ENCODE measurements at regions not wholly inside any gene's neighbourhood (a gene's known extent, or its start where the extent isn't known, plus 50 kb on each side); places are given as distances from the start of the nearest gene placed in this dataset.

GRCh38 chr5:112525217-112525616 lies 106.1 kb upstream of the EPB41L4A start:
- no peak for DNase-seq (ENCODE audit: extremely low read depth, low read depth)

GRCh38 chr5:112528928-112529327 lies 109.9 kb upstream of the EPB41L4A start:
- DNase-seq (ENCODE audit: extremely low read depth, low read depth): no peak
- TF ChIP-seq CTCF (IDR thresholded peaks at IDR 0.05; ENCODE audit: low read depth, low read length): no peak

More at GRCh38 chr5:112525217-112525616, 106.1 kb upstream of the EPB41L4A start:
- TF ChIP-seq CTCF (IDR thresholded peaks at IDR 0.05; ENCODE audit: low read depth, low read length): no peak

GRCh38 chr5:112529525-112529924 lies 110.4 kb upstream of the EPB41L4A start:
- no peak; the same call in none of the 2 replicates for TF ChIP-seq CTCF (IDR thresholded peaks at IDR 0.05; ENCODE audit: low read depth, low read length)
- no peak for DNase-seq (ENCODE audit: extremely low read depth, low read depth)

GRCh38 chr5:112532654-112533360 lies 113.7 kb upstream of the EPB41L4A start:
- no peak for TF ChIP-seq CTCF (IDR thresholded peaks at IDR 0.05; ENCODE audit: low read depth, low read length)
- no peak for DNase-seq (ENCODE audit: extremely low read depth, low read depth)

GRCh38 chr5:112533362-112533761 lies 114.3 kb upstream of the EPB41L4A start:
- TF ChIP-seq CTCF (IDR thresholded peaks at IDR 0.05; ENCODE audit: low read depth, low read length): no peak
- no peak for DNase-seq (ENCODE audit: extremely low read depth, low read depth)

GRCh38 chr5:112534067-112534583 lies 115.0 kb upstream of the EPB41L4A start:
- TF ChIP-seq CTCF (IDR thresholded peaks at IDR 0.05; ENCODE audit: low read depth, low read length): no peak
- no peak for DNase-seq (ENCODE audit: extremely low read depth, low read depth)

- no peak for DNase-seq (ENCODE audit: extremely low read depth, low read depth)
- TF ChIP-seq CTCF (IDR thresholded peaks at IDR 0.05; ENCODE audit: low read depth, low read length): no peak
These were observed 115.7 kb upstream of the EPB41L4A start for GRCh38 chr5:112534611-112535255.

All from AG09319 (cell line).